ENCODE measurements at regions not wholly inside any gene's neighbourhood (a gene's known extent, or its start where the extent isn't known, plus 50 kb on each side); places are given as distances from the start of the nearest gene placed in this dataset.

GRCh38 chr14:65310568-65310967 lies 102.0 kb upstream of the FUT8 start:
- no peak for TF ChIP-seq POLR2AphosphoS5 (IDR thresholded peaks at IDR 0.05; ENCODE audit: low read depth)
- TF ChIP-seq REST (IDR thresholded peaks at IDR 0.05; ENCODE audit: insufficient replicate concordance, low read depth) = no peak
- no peak for TF ChIP-seq CTCF (IDR thresholded peaks at IDR 0.05; ENCODE audit: insufficient read depth, low read length)
- no peak for TF ChIP-seq GABPA (IDR thresholded peaks at IDR 0.05; ENCODE audit: low read depth)

Data from HL-60 (cell line).